ENCODE measurements at regions not wholly inside any gene's neighbourhood (a gene's known extent, or its start where the extent isn't known, plus 50 kb on each side); places are given as distances from the start of the nearest gene placed in this dataset.

DNA sequence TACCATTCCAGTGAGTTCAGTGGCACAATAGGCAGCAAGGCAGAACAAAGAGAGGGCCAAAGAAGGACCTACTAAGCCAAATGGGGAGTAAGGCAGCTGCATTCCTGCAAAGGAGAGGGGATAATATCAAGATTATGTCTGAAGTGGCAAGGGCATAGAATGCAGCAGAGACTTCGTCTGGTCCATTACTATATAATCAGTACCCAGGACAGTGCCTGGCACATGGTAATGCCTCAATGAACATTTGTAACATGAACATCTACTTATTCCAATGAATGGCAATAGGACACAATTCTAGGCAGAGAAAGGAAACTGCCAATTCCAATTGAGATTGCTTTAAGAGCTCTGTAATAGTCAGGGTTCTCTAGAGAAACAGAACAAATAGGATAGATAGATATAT, 82.1 kb upstream of the STAC start:
- peaks cover 5% of the 10 kb centered on the region for H3F3A ChIP-seq (replicated peaks; ENCODE audit: insufficient read depth)
- POLR2A ChIA-PET, result no interaction called here
- no peaks in the 10 kb centered on the region for H4K20me1 ChIP-seq (ENCODE audit: insufficient read depth)
- H3K36me3 ChIP-seq (replicated peaks in 1 of 2; ENCODE audit: control insufficient read depth in 1 of 2, insufficient read depth in 2 of 2, low read length in 1 of 2), result no peaks in the 10 kb centered on the region
- no peak overlapping the region for H2AFZ ChIP-seq (ENCODE audit: low read depth)
- H3K27me3 ChIP-seq (ENCODE audit: insufficient read depth), result no peaks in the 10 kb centered on the region
- no peaks in the 10 kb centered on the region for H3K79me2 ChIP-seq (ENCODE audit: insufficient read depth)
- no peak for DNase-seq
- TF ChIP-seq, protein P1, sequence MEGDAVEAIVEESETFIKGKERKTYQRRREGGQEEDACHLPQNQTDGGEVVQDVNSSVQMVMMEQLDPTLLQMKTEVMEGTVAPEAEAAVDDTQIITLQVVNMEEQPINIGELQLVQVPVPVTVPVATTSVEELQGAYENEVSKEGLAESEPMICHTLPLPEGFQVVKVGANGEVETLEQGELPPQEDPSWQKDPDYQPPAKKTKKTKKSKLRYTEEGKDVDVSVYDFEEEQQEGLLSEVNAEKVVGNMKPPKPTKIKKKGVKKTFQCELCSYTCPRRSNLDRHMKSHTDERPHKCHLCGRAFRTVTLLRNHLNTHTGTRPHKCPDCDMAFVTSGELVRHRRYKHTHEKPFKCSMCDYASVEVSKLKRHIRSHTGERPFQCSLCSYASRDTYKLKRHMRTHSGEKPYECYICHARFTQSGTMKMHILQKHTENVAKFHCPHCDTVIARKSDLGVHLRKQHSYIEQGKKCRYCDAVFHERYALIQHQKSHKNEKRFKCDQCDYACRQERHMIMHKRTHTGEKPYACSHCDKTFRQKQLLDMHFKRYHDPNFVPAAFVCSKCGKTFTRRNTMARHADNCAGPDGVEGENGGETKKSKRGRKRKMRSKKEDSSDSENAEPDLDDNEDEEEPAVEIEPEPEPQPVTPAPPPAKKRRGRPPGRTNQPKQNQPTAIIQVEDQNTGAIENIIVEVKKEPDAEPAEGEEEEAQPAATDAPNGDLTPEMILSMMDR (IDR thresholded peaks at IDR 0.05), result no peak
- TF ChIP-seq, protein P2, sequence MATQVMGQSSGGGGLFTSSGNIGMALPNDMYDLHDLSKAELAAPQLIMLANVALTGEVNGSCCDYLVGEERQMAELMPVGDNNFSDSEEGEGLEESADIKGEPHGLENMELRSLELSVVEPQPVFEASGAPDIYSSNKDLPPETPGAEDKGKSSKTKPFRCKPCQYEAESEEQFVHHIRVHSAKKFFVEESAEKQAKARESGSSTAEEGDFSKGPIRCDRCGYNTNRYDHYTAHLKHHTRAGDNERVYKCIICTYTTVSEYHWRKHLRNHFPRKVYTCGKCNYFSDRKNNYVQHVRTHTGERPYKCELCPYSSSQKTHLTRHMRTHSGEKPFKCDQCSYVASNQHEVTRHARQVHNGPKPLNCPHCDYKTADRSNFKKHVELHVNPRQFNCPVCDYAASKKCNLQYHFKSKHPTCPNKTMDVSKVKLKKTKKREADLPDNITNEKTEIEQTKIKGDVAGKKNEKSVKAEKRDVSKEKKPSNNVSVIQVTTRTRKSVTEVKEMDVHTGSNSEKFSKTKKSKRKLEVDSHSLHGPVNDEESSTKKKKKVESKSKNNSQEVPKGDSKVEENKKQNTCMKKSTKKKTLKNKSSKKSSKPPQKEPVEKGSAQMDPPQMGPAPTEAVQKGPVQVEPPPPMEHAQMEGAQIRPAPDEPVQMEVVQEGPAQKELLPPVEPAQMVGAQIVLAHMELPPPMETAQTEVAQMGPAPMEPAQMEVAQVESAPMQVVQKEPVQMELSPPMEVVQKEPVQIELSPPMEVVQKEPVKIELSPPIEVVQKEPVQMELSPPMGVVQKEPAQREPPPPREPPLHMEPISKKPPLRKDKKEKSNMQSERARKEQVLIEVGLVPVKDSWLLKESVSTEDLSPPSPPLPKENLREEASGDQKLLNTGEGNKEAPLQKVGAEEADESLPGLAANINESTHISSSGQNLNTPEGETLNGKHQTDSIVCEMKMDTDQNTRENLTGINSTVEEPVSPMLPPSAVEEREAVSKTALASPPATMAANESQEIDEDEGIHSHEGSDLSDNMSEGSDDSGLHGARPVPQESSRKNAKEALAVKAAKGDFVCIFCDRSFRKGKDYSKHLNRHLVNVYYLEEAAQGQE (IDR thresholded peaks at IDR 0.05; ENCODE audit: low read depth, low read length), result peak; percentile 78; the same call in 1 of the 2 replicates
- no peak overlapping the region for H3K4me3 ChIP-seq (ENCODE audit: low read depth in 2 of 2, low read length in 1 of 2)
- H3K4me2 ChIP-seq, result no peak overlapping the region
- H3K27ac ChIP-seq (ENCODE audit: low read depth in 2 of 2, low read length in 1 of 2), result no peak overlapping the region
- no peak overlapping the region for H3K9ac ChIP-seq
- CTCF ChIA-PET, result interaction anchor here (0.6 kb wide), 1 partner anchor 45 kb away, joined by 3 read pairs; no protein-coding TSS in a partner anchor
- 88% methylated on average over 1 of the region's 1 CpG for WGBS (ENCODE audit: low lambda C conversion rate)
- no peaks in the 10 kb centered on the region for H3K9me2 ChIP-seq
- H3K9me3 ChIP-seq, result no peaks in the 10 kb centered on the region
- peaks cover 10 to 18% of the 10 kb centered on the region in 2 experiments; a peak in 3 of 4 replicates for H3K4me1 ChIP-seq (ENCODE audit: control insufficient read depth in 1 of 2, insufficient read depth in 2 of 2, low read depth in 1 of 2, low read length in 1 of 2)

DNA sequence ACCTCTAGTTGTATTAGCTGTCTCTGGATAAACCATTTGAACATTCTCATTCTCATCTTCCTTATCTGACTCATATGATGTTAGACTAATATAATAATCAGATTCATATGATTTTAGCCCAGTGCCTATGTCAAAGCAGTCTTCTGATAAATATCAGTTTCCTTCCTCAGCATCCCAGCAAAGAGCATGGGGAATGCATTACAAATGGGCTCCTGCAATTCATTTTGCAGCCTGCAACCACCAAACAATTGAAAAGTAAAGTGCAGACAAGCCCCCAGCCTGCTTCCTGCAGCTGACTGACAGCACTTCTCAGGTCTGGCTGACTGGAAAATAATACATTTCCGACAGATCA, 78.2 kb upstream of the STAC start:
- no peak overlapping the region for H3K4me3 ChIP-seq (ENCODE audit: low read depth in 2 of 2, low read length in 1 of 2)
- H3K4me1 ChIP-seq (ENCODE audit: control insufficient read depth in 1 of 2, insufficient read depth in 2 of 2, low read depth in 1 of 2, low read length in 1 of 2), result peaks cover 8 to 10% of the 10 kb centered on the region in 2 experiments; a peak in 3 of 4 replicates
- peak; percentile 32 for DNase-seq
- ChIA-PET CTCF (interaction anchor here (0.7 to 1.0 kb wide), 2 partner anchors 17 to 20 kb away, joined by 3 to 4 read pairs; no protein-coding TSS in a partner anchor), POLR2A (no interaction called here)
- TF ChIP-seq TCF12 (IDR thresholded peaks at IDR 0.05) (peak; percentile 85), RCOR1 (IDR thresholded peaks at IDR 0.05; ENCODE audit: low read length) (peak; percentile 87), EP300 (IDR thresholded peaks at IDR 0.05; ENCODE audit: borderline replicate concordance in 1 of 2, low read depth in 1 of 2, low read length in 1 of 2) (peak in 1 of 2 experiments; percentile 73; a peak in 2 of 4 replicates), MXI1 (IDR thresholded peaks at IDR 0.05; ENCODE audit: low read depth, low read length) (peak; percentile 58; the same call in 1 of the 2 replicates), FOSL2 (IDR thresholded peaks at IDR 0.05; ENCODE audit: borderline replicate concordance, low read depth) (peak; percentile 19; the same call in 1 of the 2 replicates), SMC3 (IDR thresholded peaks at IDR 0.05; ENCODE audit: low read depth, low read length) (peak; percentile 27; the same call in 1 of the 2 replicates), NFIC (IDR thresholded peaks at IDR 0.05; ENCODE audit: borderline replicate concordance) (no peak), TEAD4 (IDR thresholded peaks at IDR 0.05; ENCODE audit: borderline replicate concordance, insufficient read depth) (0 out of 2 replicates have a peak, but pooled peaks have one; percentile 11), GATA2 (CRISPR knock-in tag; IDR thresholded peaks at IDR 0.05) (peak; percentile 83), SIN3A (IDR thresholded peaks at IDR 0.05; ENCODE audit: borderline replicate concordance, low read depth, low read length) (no peak), JUND (IDR thresholded peaks at IDR 0.05) (peak; percentile 48; the same call in 1 of the 2 replicates), RAD21 (IDR thresholded peaks at IDR 0.05; ENCODE audit: low read length) (peak; percentile 25), CHD2 (IDR thresholded peaks at IDR 0.05; ENCODE audit: low read length, partially characterized antibody) (peak; percentile 60)
- TF ChIP-seq, protein P1 (IDR thresholded peaks at IDR 0.05), result no peak
- TF ChIP-seq, protein P3, sequence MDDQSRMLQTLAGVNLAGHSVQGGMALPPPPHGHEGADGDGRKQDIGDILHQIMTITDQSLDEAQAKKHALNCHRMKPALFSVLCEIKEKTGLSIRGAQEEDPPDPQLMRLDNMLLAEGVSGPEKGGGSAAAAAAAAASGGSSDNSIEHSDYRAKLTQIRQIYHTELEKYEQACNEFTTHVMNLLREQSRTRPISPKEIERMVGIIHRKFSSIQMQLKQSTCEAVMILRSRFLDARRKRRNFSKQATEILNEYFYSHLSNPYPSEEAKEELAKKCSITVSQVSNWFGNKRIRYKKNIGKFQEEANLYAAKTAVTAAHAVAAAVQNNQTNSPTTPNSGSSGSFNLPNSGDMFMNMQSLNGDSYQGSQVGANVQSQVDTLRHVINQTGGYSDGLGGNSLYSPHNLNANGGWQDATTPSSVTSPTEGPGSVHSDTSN (IDR thresholded peaks at IDR 0.05), result peak; percentile 62
- TF ChIP-seq, protein P4, sequence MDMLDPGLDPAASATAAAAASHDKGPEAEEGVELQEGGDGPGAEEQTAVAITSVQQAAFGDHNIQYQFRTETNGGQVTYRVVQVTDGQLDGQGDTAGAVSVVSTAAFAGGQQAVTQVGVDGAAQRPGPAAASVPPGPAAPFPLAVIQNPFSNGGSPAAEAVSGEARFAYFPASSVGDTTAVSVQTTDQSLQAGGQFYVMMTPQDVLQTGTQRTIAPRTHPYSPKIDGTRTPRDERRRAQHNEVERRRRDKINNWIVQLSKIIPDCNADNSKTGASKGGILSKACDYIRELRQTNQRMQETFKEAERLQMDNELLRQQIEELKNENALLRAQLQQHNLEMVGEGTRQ (IDR thresholded peaks at IDR 0.05; ENCODE audit: borderline replicate concordance, low read depth, low read length), result no peak
- H4K20me1 ChIP-seq (ENCODE audit: insufficient read depth), result no peaks in the 10 kb centered on the region
- no peaks in the 10 kb centered on the region for H3K9me2 ChIP-seq
- H3F3A ChIP-seq (replicated peaks; ENCODE audit: insufficient read depth), result peaks cover 5% of the 10 kb centered on the region
- no peaks in the 10 kb centered on the region for H3K27me3 ChIP-seq (ENCODE audit: insufficient read depth)
- no peaks in the 10 kb centered on the region for H3K36me3 ChIP-seq (replicated peaks in 1 of 2; ENCODE audit: control insufficient read depth in 1 of 2, insufficient read depth in 2 of 2, low read length in 1 of 2)
- H3K4me2 ChIP-seq, result peak overlapping the region; percentile 7; the same call in 1 of the 2 replicates
- peak overlapping the region; percentile 42 to 88; a peak in 3 of 4 replicates for H3K27ac ChIP-seq (ENCODE audit: low read depth in 2 of 2, low read length in 1 of 2)
- WGBS (ENCODE audit: low lambda C conversion rate), result 7% methylated on average over 1 of the region's 1 CpG
- no peaks in the 10 kb centered on the region for H3K9me3 ChIP-seq
- no peak overlapping the region for H2AFZ ChIP-seq (ENCODE audit: low read depth)
- no peak overlapping the region for H3K9ac ChIP-seq
- H3K79me2 ChIP-seq (ENCODE audit: insufficient read depth), result no peaks in the 10 kb centered on the region
